ENCODE measurements at regions not wholly inside any gene's neighbourhood (a gene's known extent, or its start where the extent isn't known, plus 50 kb on each side); places are given as distances from the start of the nearest gene placed in this dataset.
"Not testable (repeated sequence)": the region's sequence is repeated elsewhere in the genome, so short reads cannot be mapped to it uniquely, and the experiment has no call there.

GRCh38 chr9:28378231-28378630 lies 805.0 kb upstream of the C9orf72 start:
- no peak for DNase-seq

GRCh38 chr9:28379082-28379481 lies 805.8 kb upstream of the C9orf72 start:
- no peak for DNase-seq

- no peak for DNase-seq
These were observed 816.1 kb upstream of the C9orf72 start for GRCh38 chr9:28389411-28389810.

- no peak for DNase-seq
These were observed 821.5 kb upstream of the C9orf72 start for GRCh38 chr9:28394774-28395173.

GRCh38 chr9:28396058-28396457 lies 822.8 kb upstream of the C9orf72 start:
- DNase-seq: no peak

GRCh38 chr9:28407351-28407750 lies 834.1 kb upstream of the C9orf72 start:
- no peak for DNase-seq

- no peak for DNase-seq
These were observed 836.6 kb upstream of the C9orf72 start for GRCh38 chr9:28409919-28410318.

- no peak for DNase-seq
These were observed 837.1 kb upstream of the C9orf72 start for GRCh38 chr9:28410411-28410810.

- DNase-seq: no peak
These were observed 840.2 kb upstream of the C9orf72 start for GRCh38 chr9:28413471-28413870.

GRCh38 chr9:28423255-28423654 lies 850.0 kb upstream of the C9orf72 start:
- DNase-seq: no peak

GRCh38 chr9:28435456-28435855 lies 862.2 kb upstream of the C9orf72 start:
- no peak for DNase-seq

GRCh38 chr9:28439688-28440087 lies 866.4 kb upstream of the C9orf72 start:
- DNase-seq: no peak

- DNase-seq: no peak
These were observed 870.2 kb upstream of the C9orf72 start for GRCh38 chr9:28443461-28443860.

GRCh38 chr9:28444637-28445036 lies 871.4 kb upstream of the C9orf72 start:
- DNase-seq: no peak

GRCh38 chr9:28445211-28445610 lies 871.9 kb upstream of the C9orf72 start:
- no peak for DNase-seq

GRCh38 chr9:28453918-28454317 lies 880.6 kb upstream of the C9orf72 start:
- no peak for DNase-seq

- no peak for DNase-seq
These were observed 883.6 kb upstream of the C9orf72 start for GRCh38 chr9:28456861-28457260.

- no peak for DNase-seq
These were observed 891.4 kb upstream of the C9orf72 start for GRCh38 chr9:28464481-28465216.

GRCh38 chr9:28471261-28471660 lies 898.0 kb upstream of the C9orf72 start:
- DNase-seq: no peak

GRCh38 chr9:28487561-28487960 lies 914.3 kb upstream of the C9orf72 start:
- no peak for DNase-seq

- no peak for DNase-seq
These were observed 917.8 kb upstream of the C9orf72 start for GRCh38 chr9:28491121-28491520.

- not testable (repeated sequence) for DNase-seq
These were observed 924.9 kb upstream of the C9orf72 start for GRCh38 chr9:28498168-28498567.

GRCh38 chr9:28502189-28502588 lies 928.9 kb upstream of the C9orf72 start:
- DNase-seq: no peak

GRCh38 chr9:28502741-28503140 lies 929.5 kb upstream of the C9orf72 start:
- peak in 1 of 2 experiments; percentile 29 for DNase-seq

- DNase-seq: no peak
These were observed 930.3 kb upstream of the C9orf72 start for GRCh38 chr9:28503573-28503972.

Measured in NCI-H2081 (cell line).